GM23338 (cell line): ENCODE measurements at regions not wholly inside any gene's neighbourhood (a gene's known extent, or its start where the extent isn't known, plus 50 kb on each side); places are given as distances from the start of the nearest gene placed in this dataset.

Experiments
- ATAC-seq: fragments of 200-7000 bp; cut with Tn5 transposase; 3 replicates; pipeline ENCODE4 v1.9.1; 2020
- DNase-seq: peaks from one replicate; pipeline ENCODE4 v3.0.0-alpha.2; 2015; ENCODE audit warnings: low spot score
- H2AFZ ChIP-seq: fragments of 200-600 bp; sonication (generic); 2 replicates; pipeline ENCODE4 v1.8.0; 2016; ENCODE audit warnings: antibody characterized with exemption, mild to moderate bottlenecking, moderate library complexity
- H3F3A ChIP-seq: fragments of 200-600 bp; sonication (generic); replicated peaks from 2 replicates; pipeline ENCODE4 v1.8.0; 2017; ENCODE audit warnings: antibody characterized with exemption, mixed run types, low read depth
- H3K27ac ChIP-seq: fragments of 200-600 bp; sonication (generic); 2 replicates; pipeline ENCODE4 v1.6.1; 2016; ENCODE audit warnings: low read depth
- H3K27me3 ChIP-seq: fragments of 200-600 bp; sonication (generic); 2 replicates; pipeline ENCODE4 v1.8.0; 2016; ENCODE audit warnings: mild to moderate bottlenecking, mixed run types, moderate library complexity; ENCODE audit not compliant: insufficient read depth
- H3K36me3 ChIP-seq: fragments of 200-600 bp; sonication (generic); 2 replicates; pipeline ENCODE4 v1.8.0; 2016; ENCODE audit warnings: mild to moderate bottlenecking; ENCODE audit not compliant: insufficient read depth
- H3K4me1 ChIP-seq: fragments of 200-600 bp; sonication (generic); 2 replicates; pipeline ENCODE4 v1.8.0; 2016; ENCODE audit warnings: mild to moderate bottlenecking, moderate library complexity; ENCODE audit not compliant: insufficient read depth
- H3K4me2 ChIP-seq: fragments of 200-600 bp; sonication (generic); 2 replicates; pipeline ENCODE4 v1.7.1; 2017; ENCODE audit warnings: mixed run types
- H3K4me3 ChIP-seq: fragments of 200-600 bp; sonication (generic); 2 replicates; pipeline ENCODE4 v1.6.1; 2016; ENCODE audit warnings: mixed run types
- H3K79me2 ChIP-seq: fragments of 200-600 bp; sonication (generic); replicated peaks from 2 replicates; pipeline ENCODE4 v1.8.0; 2017; ENCODE audit warnings: mild to moderate bottlenecking; ENCODE audit not compliant: insufficient read depth
- H3K9me2 ChIP-seq: fragments of 200-600 bp; sonication (generic); 2 replicates; pipeline ENCODE4 v1.8.0; 2017; ENCODE audit not compliant: insufficient read depth
- H4K20me1 ChIP-seq: fragments of 200-600 bp; sonication (generic); replicated peaks from 2 replicates; pipeline ENCODE4 v1.8.0; 2017; ENCODE audit warnings: mild to moderate bottlenecking; ENCODE audit not compliant: insufficient read depth
- H3K27ac Mint-ChIP-seq: 2 replicates; pipeline ENCODE4 v1.8.0; 2020; ENCODE audit warnings: inconsistent platforms, mild to moderate bottlenecking, moderate library complexity, mixed read lengths
- H3K27me3 Mint-ChIP-seq: 3 replicates; pipeline ENCODE4 v1.8.0; 2022; ENCODE audit warnings: low read depth, mild to moderate bottlenecking, moderate library complexity, mixed read lengths, inconsistent platforms; ENCODE audit not compliant: insufficient read depth, poor library complexity
- H3K36me3 Mint-ChIP-seq: 3 replicates; pipeline ENCODE4 v1.8.0; 2021; ENCODE audit warnings: low read depth, mild to moderate bottlenecking, inconsistent platforms, moderate library complexity, mixed read lengths
- H3K4me1 Mint-ChIP-seq: 3 replicates; pipeline ENCODE4 v1.8.0; 2020; ENCODE audit warnings: mild to moderate bottlenecking, inconsistent platforms, mixed read lengths
- H3K4me3 Mint-ChIP-seq: 3 replicates; pipeline ENCODE4 v1.8.0; 2021; ENCODE audit warnings: moderate library complexity, mild to moderate bottlenecking, inconsistent platforms, mixed read lengths
- H3K9me3 Mint-ChIP-seq: 3 replicates; pipeline ENCODE4 v1.8.0; 2020; ENCODE audit warnings: moderate library complexity, mild to moderate bottlenecking, inconsistent platforms, mixed read lengths
- CREB1 ChIP-seq: fragments of 250-450 bp; sonication (Bioruptor Pico); IDR thresholded peaks from 2 replicates; pipeline ENCODE4 v1.5.0; 2020; ENCODE audit warnings: low read depth, mild to moderate bottlenecking, moderate library complexity
- EZH2 ChIP-seq: fragments of 200-600 bp; sonication (generic); IDR thresholded peaks from one replicate; pipeline ENCODE4 v1.8.0; 2017; ENCODE audit warnings: antibody characterized with exemption, mild to moderate bottlenecking, low read depth; ENCODE audit not compliant: unreplicated experiment
- JUNB ChIP-seq: IDR thresholded peaks from one replicate; pipeline ENCODE4 v1.6.1; 2016; ENCODE audit warnings: antibody characterized with exemption; ENCODE audit not compliant: unreplicated experiment
- NANOG ChIP-seq: IDR thresholded peaks from 2 replicates; pipeline ENCODE4 v1.6.1; 2016; ENCODE audit warnings: antibody characterized with exemption, borderline replicate concordance
- POLR2AphosphoS5 ChIP-seq: IDR thresholded peaks from 2 replicates; pipeline ENCODE4 v1.6.1; 2016; ENCODE audit warnings: antibody characterized with exemption, low read depth
- REST ChIP-seq: IDR thresholded peaks from one replicate; pipeline ENCODE4 v1.6.1; 2018; ENCODE audit warnings: antibody characterized with exemption; ENCODE audit not compliant: unreplicated experiment
- STAT1 ChIP-seq: IDR thresholded peaks from one replicate; pipeline ENCODE4 v1.6.1; 2016; ENCODE audit warnings: antibody characterized with exemption; ENCODE audit not compliant: unreplicated experiment
- ZNF114 ChIP-seq: fragments of 250-450 bp; sonication (Bioruptor Pico); IDR thresholded peaks from 2 replicates; pipeline ENCODE4 v1.5.0; 2020; ENCODE audit warnings: mild to moderate bottlenecking, moderate library complexity
- TF ChIP-seq, protein P1 (sequence below): fragments of 250-450 bp; sonication (Bioruptor Pico); IDR thresholded peaks from 2 replicates; pipeline ENCODE4 v1.5.0; 2020; ENCODE audit warnings: mild to moderate bottlenecking, moderate library complexity
- TF ChIP-seq, protein P2 (sequence below): IDR thresholded peaks from 2 replicates; pipeline ENCODE4 v1.6.1; 2016; ENCODE audit warnings: antibody characterized with exemption

- Histone ChIP-seq H3K4me2 (no peak overlapping the region), H3K9me2 (no peaks in the 10 kb centered on the region), H3K4me3 (no peak overlapping the region), H3K4me1 (no peaks in the 10 kb centered on the region), H4K20me1 (no peaks in the 10 kb centered on the region), H3K27ac (no peak overlapping the region), H3K27me3 (no peaks in the 10 kb centered on the region), H3K36me3 (no peaks in the 10 kb centered on the region), H3F3A (no peaks in the 10 kb centered on the region), H2AFZ (no peak overlapping the region), H3K79me2 (no peaks in the 10 kb centered on the region)
- peaks cover 8% of the 10 kb centered on the region; the same call in 2 of the 3 replicates for H3K4me1 Mint-ChIP-seq
- peaks cover 2% of the 10 kb centered on the region for H3K27me3 Mint-ChIP-seq
- TF ChIP-seq ZNF114 (no peak), CREB1 (CRISPR knock-in tag) (no peak), REST (no peak), JUNB (no peak), EZH2 (no peak), STAT1 (no peak), POLR2AphosphoS5 (no peak), NANOG (no peak)
- TF ChIP-seq, protein P1, sequence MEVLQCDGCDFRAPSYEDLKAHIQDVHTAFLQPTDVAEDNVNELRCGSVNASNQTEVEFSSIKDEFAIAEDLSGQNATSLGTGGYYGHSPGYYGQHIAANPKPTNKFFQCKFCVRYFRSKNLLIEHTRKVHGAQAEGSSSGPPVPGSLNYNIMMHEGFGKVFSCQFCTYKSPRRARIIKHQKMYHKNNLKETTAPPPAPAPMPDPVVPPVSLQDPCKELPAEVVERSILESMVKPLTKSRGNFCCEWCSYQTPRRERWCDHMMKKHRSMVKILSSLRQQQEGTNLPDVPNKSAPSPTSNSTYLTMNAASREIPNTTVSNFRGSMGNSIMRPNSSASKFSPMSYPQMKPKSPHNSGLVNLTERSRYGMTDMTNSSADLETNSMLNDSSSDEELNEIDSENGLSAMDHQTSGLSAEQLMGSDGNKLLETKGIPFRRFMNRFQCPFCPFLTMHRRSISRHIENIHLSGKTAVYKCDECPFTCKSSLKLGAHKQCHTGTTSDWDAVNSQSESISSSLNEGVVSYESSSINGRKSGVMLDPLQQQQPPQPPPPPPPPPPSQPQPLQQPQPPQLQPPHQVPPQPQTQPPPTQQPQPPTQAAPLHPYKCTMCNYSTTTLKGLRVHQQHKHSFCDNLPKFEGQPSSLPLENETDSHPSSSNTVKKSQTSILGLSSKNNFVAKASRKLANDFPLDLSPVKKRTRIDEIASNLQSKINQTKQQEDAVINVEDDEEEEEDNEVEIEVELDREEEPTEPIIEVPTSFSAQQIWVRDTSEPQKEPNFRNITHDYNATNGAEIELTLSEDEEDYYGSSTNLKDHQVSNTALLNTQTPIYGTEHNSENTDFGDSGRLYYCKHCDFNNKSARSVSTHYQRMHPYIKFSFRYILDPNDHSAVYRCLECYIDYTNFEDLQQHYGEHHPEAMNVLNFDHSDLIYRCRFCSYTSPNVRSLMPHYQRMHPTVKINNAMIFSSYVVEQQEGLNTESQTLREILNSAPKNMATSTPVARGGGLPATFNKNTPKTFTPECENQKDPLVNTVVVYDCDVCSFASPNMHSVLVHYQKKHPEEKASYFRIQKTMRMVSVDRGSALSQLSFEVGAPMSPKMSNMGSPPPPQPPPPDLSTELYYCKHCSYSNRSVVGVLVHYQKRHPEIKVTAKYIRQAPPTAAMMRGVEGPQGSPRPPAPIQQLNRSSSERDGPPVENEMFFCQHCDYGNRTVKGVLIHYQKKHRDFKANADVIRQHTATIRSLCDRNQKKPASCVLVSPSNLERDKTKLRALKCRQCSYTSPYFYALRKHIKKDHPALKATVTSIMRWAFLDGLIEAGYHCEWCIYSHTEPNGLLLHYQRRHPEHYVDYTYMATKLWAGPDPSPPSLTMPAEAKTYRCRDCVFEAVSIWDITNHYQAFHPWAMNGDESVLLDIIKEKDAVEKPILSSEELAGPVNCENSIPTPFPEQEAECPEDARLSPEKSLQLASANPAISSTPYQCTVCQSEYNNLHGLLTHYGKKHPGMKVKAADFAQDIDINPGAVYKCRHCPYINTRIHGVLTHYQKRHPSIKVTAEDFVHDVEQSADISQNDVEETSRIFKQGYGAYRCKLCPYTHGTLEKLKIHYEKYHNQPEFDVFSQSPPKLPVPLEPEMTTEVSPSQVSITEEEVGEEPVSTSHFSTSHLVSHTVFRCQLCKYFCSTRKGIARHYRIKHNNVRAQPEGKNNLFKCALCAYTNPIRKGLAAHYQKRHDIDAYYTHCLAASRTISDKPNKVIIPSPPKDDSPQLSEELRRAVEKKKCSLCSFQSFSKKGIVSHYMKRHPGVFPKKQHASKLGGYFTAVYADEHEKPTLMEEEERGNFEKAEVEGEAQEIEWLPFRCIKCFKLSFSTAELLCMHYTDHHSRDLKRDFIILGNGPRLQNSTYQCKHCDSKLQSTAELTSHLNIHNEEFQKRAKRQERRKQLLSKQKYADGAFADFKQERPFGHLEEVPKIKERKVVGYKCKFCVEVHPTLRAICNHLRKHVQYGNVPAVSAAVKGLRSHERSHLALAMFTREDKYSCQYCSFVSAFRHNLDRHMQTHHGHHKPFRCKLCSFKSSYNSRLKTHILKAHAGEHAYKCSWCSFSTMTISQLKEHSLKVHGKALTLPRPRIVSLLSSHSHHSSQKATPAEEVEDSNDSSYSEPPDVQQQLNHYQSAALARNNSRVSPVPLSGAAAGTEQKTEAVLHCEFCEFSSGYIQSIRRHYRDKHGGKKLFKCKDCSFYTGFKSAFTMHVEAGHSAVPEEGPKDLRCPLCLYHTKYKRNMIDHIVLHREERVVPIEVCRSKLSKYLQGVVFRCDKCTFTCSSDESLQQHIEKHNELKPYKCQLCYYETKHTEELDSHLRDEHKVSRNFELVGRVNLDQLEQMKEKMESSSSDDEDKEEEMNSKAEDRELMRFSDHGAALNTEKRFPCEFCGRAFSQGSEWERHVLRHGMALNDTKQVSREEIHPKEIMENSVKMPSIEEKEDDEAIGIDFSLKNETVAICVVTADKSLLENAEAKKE (CRISPR knock-in tag): no peak
- TF ChIP-seq, protein P2, sequence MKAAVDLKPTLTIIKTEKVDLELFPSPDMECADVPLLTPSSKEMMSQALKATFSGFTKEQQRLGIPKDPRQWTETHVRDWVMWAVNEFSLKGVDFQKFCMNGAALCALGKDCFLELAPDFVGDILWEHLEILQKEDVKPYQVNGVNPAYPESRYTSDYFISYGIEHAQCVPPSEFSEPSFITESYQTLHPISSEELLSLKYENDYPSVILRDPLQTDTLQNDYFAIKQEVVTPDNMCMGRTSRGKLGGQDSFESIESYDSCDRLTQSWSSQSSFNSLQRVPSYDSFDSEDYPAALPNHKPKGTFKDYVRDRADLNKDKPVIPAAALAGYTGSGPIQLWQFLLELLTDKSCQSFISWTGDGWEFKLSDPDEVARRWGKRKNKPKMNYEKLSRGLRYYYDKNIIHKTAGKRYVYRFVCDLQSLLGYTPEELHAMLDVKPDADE: no peak
- 0 out of 2 replicates have a peak overlapping the region, but pooled peaks have one; percentile 7 for H3K27ac Mint-ChIP-seq
- no peaks in the 10 kb centered on the region for H3K9me3 Mint-ChIP-seq
- DNase-seq: peak; percentile 7
- ATAC-seq: no peak
- no peaks in the 10 kb centered on the region for H3K36me3 Mint-ChIP-seq
- H3K4me3 Mint-ChIP-seq: no peak overlapping the region
Observed at GRCh38 chr5:90338712-90339372, 70.7 kb downstream of the CETN3 start.
